ENCODE measurements at regions not wholly inside any gene's neighbourhood (a gene's known extent, or its start where the extent isn't known, plus 50 kb on each side); places are given as distances from the start of the nearest gene placed in this dataset.

- no peak overlapping the region for H3K4me3 ChIP-seq
- H3K9me3 ChIP-seq: no peaks in the 10 kb centered on the region
- peaks cover 0 to 4% (median 0%) of the 10 kb centered on the region in 4 donors for H3K4me1 ChIP-seq
- peak in 1 of 2 donors; percentile 16 for DNase-seq (ENCODE audit: low spot score in 2 of 2)
- no peaks in the 10 kb centered on the region for H3K36me3 ChIP-seq
- WGBS, 2 donors: 25 to 43% methylated on average over 5 of the region's 5 CpGs
- no peak overlapping the region for H3K27ac ChIP-seq
- TF ChIP-seq CTCF (IDR thresholded peaks at IDR 0.05): no peak
- no peak for TF ChIP-seq EP300 (IDR thresholded peaks at IDR 0.05)
- no peak for TF ChIP-seq POLR2A (IDR thresholded peaks at IDR 0.05)
- H3K27me3 ChIP-seq: no peaks in the 10 kb centered on the region
Measured at GRCh38 chr12:108446766-108447165, 68.3 kb upstream of the FICD start.

GRCh38 chr12:108442910-108443309 lies 72.2 kb upstream of the FICD start:
- DNase-seq (ENCODE audit: low spot score in 2 of 2): no peak
- TF ChIP-seq POLR2A (IDR thresholded peaks at IDR 0.05): no peak
- TF ChIP-seq CTCF (IDR thresholded peaks at IDR 0.05): no peak
- TF ChIP-seq EP300 (IDR thresholded peaks at IDR 0.05): no peak
- H3K4me3 ChIP-seq: no peak overlapping the region
- 79 to 86% methylated on average over 8 of the region's 8 CpGs for WGBS, 2 donors
- peaks cover 0 to 4% (median 0%) of the 10 kb centered on the region in 4 donors for H3K4me1 ChIP-seq
- no peaks in the 10 kb centered on the region for H3K9me3 ChIP-seq
- H3K27ac ChIP-seq: no peak overlapping the region
- H3K36me3 ChIP-seq: no peaks in the 10 kb centered on the region
- H3K27me3 ChIP-seq: no peaks in the 10 kb centered on the region

- Histone ChIP-seq H3K4me1 (peaks cover 0 to 4% (median 0%) of the 10 kb centered on the region in 4 donors), H3K36me3 (no peaks in the 10 kb centered on the region), H3K9me3 (no peaks in the 10 kb centered on the region), H3K4me3 (no peak overlapping the region), H3K27me3 (no peaks in the 10 kb centered on the region), H3K27ac (no peak overlapping the region)
- WGBS, 2 donors: 0 to 9% methylated on average over 3 of the region's 3 CpGs
- no peak for TF ChIP-seq CTCF (IDR thresholded peaks at IDR 0.05)
- no peak for TF ChIP-seq POLR2A (IDR thresholded peaks at IDR 0.05)
- no peak for TF ChIP-seq EP300 (IDR thresholded peaks at IDR 0.05)
- DNase-seq (ENCODE audit: low spot score in 2 of 2): no peak
Measured at GRCh38 chr12:108442067-108442466, 73.0 kb upstream of the FICD start.

- H3K36me3 ChIP-seq: no peaks in the 10 kb centered on the region
- H3K4me3 ChIP-seq: no peak overlapping the region
- H3K27me3 ChIP-seq: no peaks in the 10 kb centered on the region
- DNase-seq (ENCODE audit: low spot score in 2 of 2): no peak
- no peaks in the 10 kb centered on the region for H3K9me3 ChIP-seq
- WGBS, 2 donors: 51 to 60% methylated on average over 4 of the region's 4 CpGs
- H3K4me1 ChIP-seq: peaks cover 0 to 4% (median 0%) of the 10 kb centered on the region in 4 donors
- H3K27ac ChIP-seq: no peak overlapping the region
- no peak for TF ChIP-seq EP300 (IDR thresholded peaks at IDR 0.05)
- no peak for TF ChIP-seq CTCF (IDR thresholded peaks at IDR 0.05)
- TF ChIP-seq POLR2A (IDR thresholded peaks at IDR 0.05): no peak
Measured at GRCh38 chr12:108441549-108441948, 73.5 kb upstream of the FICD start.

GRCh38 chr12:108440736-108441135 lies 74.3 kb upstream of the FICD start:
- WGBS, 2 donors: 92 to 100% methylated on average over 2 of the region's 2 CpGs
- TF ChIP-seq POLR2A (IDR thresholded peaks at IDR 0.05): no peak
- no peak for TF ChIP-seq EP300 (IDR thresholded peaks at IDR 0.05)
- no peak for TF ChIP-seq CTCF (IDR thresholded peaks at IDR 0.05)
- H3K36me3 ChIP-seq: no peaks in the 10 kb centered on the region

More at GRCh38 chr12:108440736-108441135, 74.3 kb upstream of the FICD start:
- no peak overlapping the region for H3K4me3 ChIP-seq
- H3K27ac ChIP-seq: no peak overlapping the region
- H3K27me3 ChIP-seq: no peaks in the 10 kb centered on the region
- no peaks in the 10 kb centered on the region for H3K9me3 ChIP-seq
- DNase-seq (ENCODE audit: low spot score in 2 of 2): no peak
- peaks cover 0 to 4% (median 0%) of the 10 kb centered on the region in 4 donors for H3K4me1 ChIP-seq
